H1 (cell line): ENCODE measurements at regions not wholly inside any gene's neighbourhood (a gene's known extent, or its start where the extent isn't known, plus 50 kb on each side); places are given as distances from the start of the nearest gene placed in this dataset.

ENCODE experiments used
- CTCF ChIA-PET: fragments of 300-600 bp; sonication (Branson Sonifier 250); formaldehyde crosslinking; loops from one replicate; lab custom pipeline; 2021; ENCODE audit not compliant: partially characterized antibody; lab: Charles Lee
- POLR2A ChIA-PET: fragments of 300-600 bp; sonication (Branson Sonifier 250); formaldehyde crosslinking; loops from one replicate; lab custom pipeline; 2021; ENCODE audit warnings: inconsistent platforms; ENCODE audit not compliant: partially characterized antibody; lab: Charles Lee
- DNase-seq, 2 experiments: peaks; one replicate each; pipeline versions ENCODE4 v3.0.0 to v3.0.0-alpha.2; 2010 to 2022; ENCODE audit warnings: low spot score in 2 of 2, low read depth in 1 of 2, mixed read lengths in 1 of 2
- FAIRE-seq: peaks from 2 replicates; lab custom pipeline; 2011; peaks lifted over from hg19 to GRCh38; lab: Jason Lieb, UNC
- H2AFZ ChIP-seq: 2 replicates; pipeline ENCODE4 v1.8.1; 2012; ENCODE audit warnings: low read length, inconsistent platforms
- H2AK5ac ChIP-seq: 2 replicates; pipeline ENCODE4 v1.6.1; 2013; ENCODE audit warnings: low read depth, low read length
- H2BK120ac ChIP-seq: replicated peaks from 2 replicates; pipeline ENCODE3; 2013; ENCODE audit warnings: low read depth, low read length, inconsistent platforms
- H2BK12ac ChIP-seq: 2 replicates; pipeline ENCODE4 v1.6.1; 2013; ENCODE audit warnings: low read depth, low read length
- H2BK15ac ChIP-seq: 2 replicates; pipeline ENCODE4 v1.6.1; 2013; ENCODE audit warnings: low read length
- H2BK20ac ChIP-seq: 2 replicates; pipeline ENCODE4 v1.6.1; 2013; ENCODE audit warnings: low read length
- H2BK5ac ChIP-seq: 2 replicates; pipeline ENCODE4 v1.6.1; 2013; ENCODE audit warnings: low read depth, low read length
- H3K14ac ChIP-seq: 2 replicates; pipeline ENCODE4 v1.6.1; 2013; ENCODE audit warnings: inconsistent platforms; ENCODE audit not compliant: insufficient read length
- H3K18ac ChIP-seq: 2 replicates; pipeline ENCODE4 v1.6.1; 2013; ENCODE audit warnings: low read length; ENCODE audit errors: extremely low read depth
- H3K23ac ChIP-seq: 2 replicates; pipeline ENCODE4 v1.6.1; 2013; ENCODE audit warnings: inconsistent platforms; ENCODE audit not compliant: insufficient read length
- H3K23me2 ChIP-seq: 2 replicates; pipeline ENCODE4 v1.6.1; 2013; ENCODE audit warnings: low read depth, low read length
- H3K27ac ChIP-seq: 2 replicates; pipeline ENCODE4 v1.6.1; 2011; ENCODE audit warnings: low read depth, low read length, inconsistent platforms
- H3K27me3 ChIP-seq, 4 experiments: replicated peaks in 1 of 4; 1 replicate in 1 of 4; 2 replicates in 3 of 4; pipeline versions ENCODE4 v1.6.1 to v1.8.1; 2011 to 2013; ENCODE audit warnings: low read length in 3 of 4, mild to moderate bottlenecking in 3 of 4, inconsistent platforms in 2 of 4, mixed read lengths in 2 of 4, moderate library complexity in 1 of 4; ENCODE audit not compliant: control insufficient read depth in 3 of 4, insufficient read depth in 3 of 4; ENCODE audit errors: extremely low read depth in 1 of 4
- H3K36me3 ChIP-seq, 4 experiments: 2 replicates each; pipeline versions ENCODE4 v1.6.1 to v1.8.1; 2011 to 2013; ENCODE audit warnings: mild to moderate bottlenecking in 4 of 4, low read length in 3 of 4, moderate library complexity in 2 of 4, control low read depth in 1 of 4, inconsistent platforms in 1 of 4; ENCODE audit not compliant: insufficient read depth in 4 of 4, control insufficient read depth in 2 of 4
- H3K4ac ChIP-seq: replicated peaks from 2 replicates; pipeline ENCODE3; 2013; ENCODE audit warnings: low read length, low read depth, mixed read lengths, inconsistent platforms; ENCODE audit not compliant: insufficient read length
- H3K4me1 ChIP-seq, 4 experiments: replicated peaks in 1 of 4; 1 replicate in 1 of 4; 2 replicates in 3 of 4; pipeline versions ENCODE4 v1.6.1 to v1.8.1; 2011 to 2013; ENCODE audit warnings: low read length in 3 of 4, inconsistent platforms in 2 of 4, mixed read lengths in 1 of 4; ENCODE audit not compliant: insufficient read depth in 4 of 4, control insufficient read depth in 3 of 4
- H3K4me2 ChIP-seq, 2 experiments: 2 replicates each; pipeline versions ENCODE4 v1.6.1 to v1.8.1; 2011 to 2013; ENCODE audit warnings: low read depth in 2 of 2, low read length in 2 of 2, control low read depth in 1 of 2, inconsistent platforms in 1 of 2, mild to moderate bottlenecking in 1 of 2; ENCODE audit not compliant: insufficient read depth in 1 of 2
- H3K4me3 ChIP-seq, 4 experiments: fragments of 200-600, 300-600 bp in 1 of 4; sonication (generic), shearing (Covaris generic), sonication (Bioruptor Twin) in 1 of 4; 2 replicates each; pipeline versions ENCODE4 v1.5.1 to v1.8.1; 2011 to 2016; ENCODE audit warnings: low read length in 4 of 4, low read depth in 3 of 4, control low read depth in 2 of 4, inconsistent platforms in 2 of 4, mild to moderate bottlenecking in 2 of 4, mixed read lengths in 1 of 4, moderate library complexity in 1 of 4; ENCODE audit not compliant: insufficient read depth in 2 of 4; ENCODE audit errors: extremely low read depth in 1 of 4
- H3K56ac ChIP-seq: replicated peaks from 2 replicates; pipeline ENCODE3; 2013; ENCODE audit warnings: low read depth, mild to moderate bottlenecking, mixed read lengths, low read length, inconsistent platforms; ENCODE audit not compliant: insufficient read length
- H3K79me1 ChIP-seq: 2 replicates; pipeline ENCODE4 v1.6.1; 2013; ENCODE audit warnings: low read depth, low read length, control low read depth
- H3K79me2 ChIP-seq, 2 experiments: 2 replicates each; pipeline versions ENCODE4 v1.6.1 to v1.8.1; 2012 to 2013; ENCODE audit warnings: low read length in 2 of 2, mild to moderate bottlenecking in 2 of 2, inconsistent platforms in 1 of 2; ENCODE audit not compliant: insufficient read depth in 2 of 2, control insufficient read depth in 1 of 2
- H3K9ac ChIP-seq, 4 experiments: replicated peaks in 1 of 4; 1 replicate in 1 of 4; 2 replicates in 3 of 4; pipeline versions ENCODE4 v1.6.1 to v1.8.1; 2011 to 2013; ENCODE audit warnings: low read depth in 3 of 4, low read length in 3 of 4, control low read depth in 2 of 4, mild to moderate bottlenecking in 2 of 4, moderate library complexity in 2 of 4, inconsistent platforms in 1 of 4; ENCODE audit errors: extremely low read depth in 1 of 4
- H3K9me3 ChIP-seq, 2 experiments: 2 replicates each; pipeline versions ENCODE4 v1.6.1 to v1.8.1; 2012 to 2013; ENCODE audit warnings: mild to moderate bottlenecking in 2 of 2, moderate library complexity in 2 of 2, control low read depth in 1 of 2, inconsistent platforms in 1 of 2, low read depth in 1 of 2, low read length in 1 of 2, mixed read lengths in 1 of 2; ENCODE audit not compliant: insufficient read depth in 2 of 2
- H4K20me1 ChIP-seq, 2 experiments: replicated peaks in 1 of 2; 2 replicates each; pipeline versions ENCODE3 to v1.8.1; 2011 to 2013; ENCODE audit warnings: inconsistent platforms in 2 of 2, low read length in 2 of 2, mild to moderate bottlenecking in 1 of 2; ENCODE audit not compliant: insufficient read depth in 2 of 2, control insufficient read depth in 1 of 2
- H4K5ac ChIP-seq: 2 replicates; pipeline ENCODE4 v1.6.1; 2013; ENCODE audit warnings: low read length, low read depth, mixed read lengths, inconsistent platforms; ENCODE audit not compliant: insufficient read length
- H4K8ac ChIP-seq: 2 replicates; pipeline ENCODE4 v1.8.0; 2013; ENCODE audit warnings: mild to moderate bottlenecking, moderate library complexity, low read length, inconsistent platforms; ENCODE audit not compliant: insufficient read depth; ENCODE audit errors: extremely low read depth
- H4K91ac ChIP-seq: replicated peaks from 2 replicates; pipeline ENCODE3; 2013; ENCODE audit warnings: low read length, mixed read lengths, inconsistent platforms; ENCODE audit not compliant: insufficient read length
- POLR2A ChIP-seq, 2 experiments: IDR thresholded peaks; 1 replicate in 1 of 2; 2 replicates in 1 of 2; pipeline ENCODE4 v1.6.1; 2011; ENCODE audit warnings: low read depth in 2 of 2, low read length in 2 of 2, mild to moderate bottlenecking in 2 of 2; ENCODE audit errors: control extremely low read depth in 1 of 2
- SIN3A ChIP-seq, 2 experiments: IDR thresholded peaks in 1 of 2; conservative IDR thresholded peaks in 1 of 2; 2 replicates each; pipeline ENCODE4 v1.6.1; 2011 to 2012; ENCODE audit warnings: low read length in 2 of 2, improper control_type of control experiment in 1 of 2, low read depth in 1 of 2, mild to moderate bottlenecking in 1 of 2
- SUZ12 ChIP-seq: fragments of 200-600 bp; sonication (generic); IDR thresholded peaks from 2 replicates; pipeline ENCODE4 v1.6.1; 2012; ENCODE audit warnings: mild to moderate bottlenecking, inconsistent platforms, low read length, moderate library complexity, mixed read lengths
- WGBS, 2 experiments: shearing (Covaris generic) in 1 of 2; methylation state at CpG; one replicate each; pipeline versions ENCODE4 v1.1.6 to v1.1.7; 2013 to 2015; ENCODE audit warnings: low lambda C conversion rate in 2 of 2, mixed read lengths in 2 of 2, inconsistent platforms in 1 of 2, low coverage in 1 of 2, missing lambda C conversion rate in 1 of 2; ENCODE audit not compliant: insufficient replicate concordance in 2 of 2, insufficient coverage in 1 of 2, insufficient read length in 1 of 2; ENCODE audit errors: extremely low coverage in 1 of 2, missing lambda C conversion rate in 1 of 2; 5-methylcytosine and 5-hydroxymethylcytosine counted together

DNA sequence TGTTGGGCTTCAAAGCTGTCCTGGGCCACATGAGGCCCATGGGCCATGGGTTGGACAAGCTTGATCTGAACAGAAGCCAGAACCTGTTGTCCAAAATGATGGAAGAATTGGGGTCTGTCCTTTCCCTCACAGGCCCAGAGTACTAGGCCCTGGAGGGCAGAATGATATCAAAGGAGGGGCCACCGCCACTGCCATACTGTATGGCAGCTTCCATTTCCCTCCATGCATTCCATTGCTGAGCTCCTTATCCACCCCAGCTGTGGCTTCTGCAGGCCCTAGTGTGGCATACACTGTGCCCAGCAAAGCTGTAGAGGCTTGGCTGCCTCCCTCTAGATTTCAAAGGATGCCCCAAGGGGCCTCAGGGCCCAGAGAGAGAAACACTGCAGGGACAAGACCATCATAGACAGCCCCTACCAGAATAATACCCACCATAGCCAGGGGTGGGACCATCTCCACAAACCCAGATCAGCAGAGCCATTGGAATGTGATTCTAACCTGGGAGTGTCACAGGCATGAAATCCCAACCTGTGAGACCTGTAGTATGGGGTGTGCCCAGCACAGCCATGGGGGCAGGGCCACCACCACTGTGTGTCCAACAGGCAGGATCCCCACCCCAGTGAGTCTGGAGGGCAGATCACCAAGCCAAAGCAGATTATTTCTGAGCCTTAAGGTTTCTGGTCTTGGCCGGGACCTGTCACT is 61.4 kb upstream of the BEGAIN start:
- Histone ChIP-seq H3K27ac (no peak overlapping the region), H3K4me2 (no peak overlapping the region), H2AFZ (no peak overlapping the region), H3K23ac (no peak overlapping the region), H3K79me1 (no peaks in the 10 kb centered on the region), H3K4ac (no peak overlapping the region), H2BK120ac (no peak overlapping the region), H2BK20ac (no peak overlapping the region), H3K9ac (no peak overlapping the region), H4K8ac (no peak overlapping the region), H4K5ac (no peak overlapping the region), H3K9me3 (no peaks in the 10 kb centered on the region), H3K56ac (no peak overlapping the region), H3K14ac (no peak overlapping the region), H2BK15ac (no peak overlapping the region), H3K4me3 (no peak overlapping the region), H2BK12ac (no peak overlapping the region), H2BK5ac (no peak overlapping the region), H2AK5ac (no peak overlapping the region), H3K23me2 (no peaks in the 10 kb centered on the region), H3K4me1 (peaks cover 0 to 7% (median 6%) of the 10 kb centered on the region in 4 experiments; a peak in 5 of 7 replicates), H3K27me3 (peaks cover 0 to under 1% (median 0%) of the 10 kb centered on the region in 4 experiments; a peak in 2 of 7 replicates), H3K79me2 (no peaks in the 10 kb centered on the region), H4K20me1 (no peaks in the 10 kb centered on the region), H4K91ac (no peak overlapping the region), H3K36me3 (no peaks in the 10 kb centered on the region), H3K18ac (no peak overlapping the region)
- no peak for FAIRE-seq
- DNase-seq: no peak
- CTCF ChIA-PET: interaction anchor here (0.6 to 5.6 kb wide), 7 partner anchors 9 to 1112 kb away, joined by 3 to 61 read pairs (median 3); no protein-coding TSS in a partner anchor
- POLR2A ChIA-PET: no interaction called here
- WGBS, 2 experiments: 94% methylated on average over 2 of the region's 2 CpGs; no CpG with 5 or more reads in 1 of the 2 experiments
- TF ChIP-seq SUZ12: no peak
- no peak for TF ChIP-seq SIN3A (conservative IDR thresholded peaks at IDR 0.05 in 1 of 2, IDR thresholded peaks at IDR 0.05 in 1 of 2; ENCODE audit: low read depth in 1 of 2, low read length in 2 of 2)
- TF ChIP-seq POLR2A (IDR thresholded peaks at IDR 0.05; ENCODE audit: control extremely low read depth in 1 of 2, low read depth in 2 of 2, low read length in 2 of 2): no peak
